MCF 10A (cell line): ENCODE measurements at regions not wholly inside any gene's neighbourhood (a gene's known extent, or its start where the extent isn't known, plus 50 kb on each side); places are given as distances from the start of the nearest gene placed in this dataset.

Source experiments
- BruUV-seq: library from RNA; stranded (reverse); fragments of 400-500 nt; replicated peaks from 2 replicates; lab custom pipeline; 2021; lab: Mats Ljungman, UMichigan
- CTCF ChIA-PET: fragments of 300-600 bp; sonication (Branson Sonifier 250); formaldehyde crosslinking; extraction: SDS; loops from one replicate; lab custom pipeline; 2021; ENCODE audit warnings: antibody characterized with exemption, inconsistent platforms; lab: Yijun Ruan, JAX
- POLR2A ChIA-PET: fragments of 300-600, 350-650 bp; sonication (Branson Sonifier 250); formaldehyde crosslinking; extraction: SDS; loops from one replicate; lab custom pipeline; 2020; ENCODE audit warnings: antibody characterized with exemption, inconsistent platforms; lab: Yijun Ruan, JAX
- DNase-seq: peaks from one replicate; pipeline ENCODE4 v3.0.0-alpha.2; 2018; ENCODE audit not compliant: unreplicated experiment
- H3K27ac Mint-ChIP-seq: one replicate; pipeline ENCODE4 v1.8.0; 2022; ENCODE audit warnings: mild to moderate bottlenecking, low read depth, mixed read lengths; ENCODE audit not compliant: unreplicated experiment
- H3K27me3 Mint-ChIP-seq: one replicate; pipeline ENCODE4 v1.8.0; 2022; ENCODE audit warnings: mixed read lengths; ENCODE audit not compliant: insufficient read depth, unreplicated experiment
- H3K36me3 Mint-ChIP-seq: one replicate; pipeline ENCODE4 v1.8.0; 2022; ENCODE audit warnings: mild to moderate bottlenecking, moderate library complexity, mixed read lengths; ENCODE audit not compliant: insufficient read depth, unreplicated experiment
- H3K4me1 Mint-ChIP-seq: one replicate; pipeline ENCODE4 v1.8.0; 2022; ENCODE audit warnings: mixed read lengths; ENCODE audit not compliant: insufficient read depth, unreplicated experiment
- H3K4me3 Mint-ChIP-seq: one replicate; pipeline ENCODE4 v1.8.0; 2022; ENCODE audit warnings: mild to moderate bottlenecking, moderate library complexity, mixed read lengths; ENCODE audit not compliant: unreplicated experiment
- H3K9me3 Mint-ChIP-seq: one replicate; pipeline ENCODE4 v1.8.0; 2022; ENCODE audit warnings: mixed read lengths; ENCODE audit not compliant: unreplicated experiment
- CTCF ChIP-seq: fragments of 200-600 bp; IDR thresholded peaks from one replicate; pipeline ENCODE4 v1.8.0; 2022; ENCODE audit warnings: antibody characterized with exemption, mild to moderate bottlenecking; ENCODE audit not compliant: unreplicated experiment
- intact Hi-C: fragments of 100-400 bp; cut with micrococcal nuclease; formaldehyde crosslinking; loops from 2 replicates; pipeline ENCODE4 v1.14.1; 2022

DNA sequence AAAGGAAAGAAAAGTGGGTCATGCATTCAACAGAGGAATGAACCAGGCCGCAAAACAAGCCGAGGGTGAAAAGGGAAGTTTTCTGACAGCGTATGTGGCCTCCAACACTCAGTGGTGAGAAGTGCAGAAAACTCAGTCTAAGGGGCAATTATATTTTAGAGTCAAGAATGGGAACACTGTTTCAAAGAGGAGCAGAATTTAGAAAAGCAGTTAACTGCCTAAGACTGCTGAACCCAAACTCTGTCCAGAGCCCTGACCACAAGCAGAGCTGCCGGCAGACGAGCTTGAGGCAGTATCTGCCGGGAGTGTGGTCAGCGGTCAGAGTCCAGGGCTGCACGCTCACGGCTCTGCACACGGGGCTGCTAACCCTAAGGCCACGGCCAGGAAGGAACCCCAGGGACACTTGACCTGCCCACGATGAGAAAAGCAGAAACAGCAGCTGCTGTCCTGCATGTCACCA is 347.0 kb upstream of the ID2 start:
- Mint-ChIP-seq H3K4me1 (no peaks in the 10 kb centered on the region), H3K36me3 (no peaks in the 10 kb centered on the region), H3K9me3 (no peaks in the 10 kb centered on the region), H3K4me3 (no peak overlapping the region), H3K27ac (no peak overlapping the region), H3K27me3 (no peaks in the 10 kb centered on the region)
- DNase-seq = no peak
- POLR2A ChIA-PET = no interaction called here
- no peak for TF ChIP-seq CTCF
- intact Hi-C loops = no loop called here
- CTCF ChIA-PET = no interaction called here
- no TSS peak for BruUV-seq

GRCh38 chr2:8335801-8336200 is 346.1 kb upstream of the ID2 start:
- Mint-ChIP-seq H3K36me3 (no peaks in the 10 kb centered on the region), H3K27me3 (no peaks in the 10 kb centered on the region), H3K4me3 (no peak overlapping the region), H3K27ac (no peak overlapping the region), H3K4me1 (no peaks in the 10 kb centered on the region), H3K9me3 (no peaks in the 10 kb centered on the region)
- ChIA-PET CTCF (interaction anchor here (0.5 kb wide), 1 partner anchor 1187 kb away, joined by 5 read pairs; no protein-coding TSS in a partner anchor), POLR2A (interaction anchor here (0.7 kb wide), 1 partner anchor 13 kb away, joined by 3 read pairs; no protein-coding TSS in a partner anchor)
- DNase-seq = no peak
- intact Hi-C loops = no loop called here
- no peak for TF ChIP-seq CTCF
- BruUV-seq = no TSS peak

GRCh38 chr2:8337321-8337720 is 344.5 kb upstream of the ID2 start:
- no peak for TF ChIP-seq CTCF
- CTCF ChIA-PET = interaction anchor here (1.1 kb wide), 1 partner anchor 85 kb away, joined by 4 read pairs; no protein-coding TSS in a partner anchor
- POLR2A ChIA-PET = no interaction called here
- no peak for DNase-seq
- Mint-ChIP-seq H3K4me3 (no peak overlapping the region), H3K4me1 (no peaks in the 10 kb centered on the region), H3K27ac (no peak overlapping the region), H3K27me3 (no peaks in the 10 kb centered on the region), H3K36me3 (no peaks in the 10 kb centered on the region), H3K9me3 (no peaks in the 10 kb centered on the region)
- BruUV-seq = no TSS peak
- intact Hi-C loops = no loop called here

- no TSS peak for BruUV-seq
- no peak overlapping the region for H3K27ac Mint-ChIP-seq
- no peak for TF ChIP-seq CTCF
- DNase-seq = no peak
- no peaks in the 10 kb centered on the region for H3K4me1 Mint-ChIP-seq
- intact Hi-C loops = no loop called here
- H3K4me3 Mint-ChIP-seq = no peak overlapping the region
- no peaks in the 10 kb centered on the region for H3K36me3 Mint-ChIP-seq
- H3K27me3 Mint-ChIP-seq = no peaks in the 10 kb centered on the region
- ChIA-PET CTCF (no interaction called here), POLR2A (no interaction called here)
- no peaks in the 10 kb centered on the region for H3K9me3 Mint-ChIP-seq
These were observed 339.4 kb upstream of the ID2 start for GRCh38 chr2:8342407-8342806.
